Suppressor macrophage treated with lipopolysaccharide for 4 hours (primary cell): ENCODE measurements at regions not wholly inside any gene's neighbourhood (a gene's known extent, or its start where the extent isn't known, plus 50 kb on each side); places are given as distances from the start of the nearest gene placed in this dataset.
"Not testable (repeated sequence)": the region's sequence is repeated elsewhere in the genome, so short reads cannot be mapped to it uniquely, and the experiment has no call there.

ENCODE experiments used
- DNase-seq: peaks from one replicate; pipeline ENCODE4 v3.0.0-alpha.2; 2020

DNA sequence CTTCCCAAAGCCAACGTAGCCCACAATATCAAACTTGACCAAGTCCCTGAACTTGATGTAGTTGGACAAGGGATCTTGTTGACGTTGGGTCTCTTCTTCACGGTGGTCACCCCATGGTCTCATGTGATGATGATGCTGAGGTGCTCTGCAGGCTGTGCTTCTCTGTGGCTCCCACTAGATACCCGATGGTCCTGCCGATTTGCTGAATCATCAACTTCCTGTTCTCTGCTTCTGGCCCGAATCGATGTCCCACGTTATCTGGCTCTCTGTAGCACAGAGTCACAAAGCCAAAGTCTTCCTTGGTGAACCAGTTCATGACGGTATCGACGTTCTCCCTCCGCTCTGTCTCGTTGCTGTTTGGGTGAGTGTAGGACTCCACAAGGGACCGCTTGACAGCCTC is 201.0 kb downstream of the ADRA2C start:
- DNase-seq: not testable (repeated sequence)

- not testable (repeated sequence) for DNase-seq
Measured at GRCh38 chr4:3972626-3973025, 206.4 kb downstream of the ADRA2C start.

- DNase-seq: not testable (repeated sequence)
Measured at GRCh38 chr4:3973581-3974200, 207.5 kb downstream of the ADRA2C start.

DNA sequence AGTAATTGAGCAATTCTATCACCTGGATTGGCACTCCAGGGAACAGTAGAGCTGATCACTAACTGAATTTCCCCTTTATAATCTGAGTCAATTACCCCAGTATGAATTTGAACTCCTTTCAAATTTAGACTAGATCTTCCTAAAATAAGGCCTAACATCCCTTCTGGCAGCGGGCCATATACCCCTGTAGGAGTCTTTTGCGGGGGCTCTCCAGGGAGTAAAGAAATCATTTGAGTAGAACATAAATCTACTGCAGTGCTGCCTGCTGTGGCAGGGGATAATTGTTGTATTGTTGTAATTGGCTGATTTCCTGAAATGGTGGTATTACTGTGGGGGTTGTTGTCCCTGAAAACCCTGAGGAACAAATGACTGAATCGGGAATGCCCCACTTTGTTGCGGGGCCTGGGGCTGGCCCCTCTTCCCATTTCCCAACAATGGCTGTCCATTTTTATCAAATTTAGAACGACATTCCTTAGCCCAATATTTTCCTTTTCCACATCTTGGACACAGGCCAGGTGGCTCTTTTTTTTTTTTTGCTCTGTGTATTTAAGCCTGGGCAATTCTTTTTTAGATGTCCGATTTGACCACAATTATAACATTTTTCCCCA is 217.4 kb downstream of the ADRA2C start:
- not testable (repeated sequence) for DNase-seq

DNA sequence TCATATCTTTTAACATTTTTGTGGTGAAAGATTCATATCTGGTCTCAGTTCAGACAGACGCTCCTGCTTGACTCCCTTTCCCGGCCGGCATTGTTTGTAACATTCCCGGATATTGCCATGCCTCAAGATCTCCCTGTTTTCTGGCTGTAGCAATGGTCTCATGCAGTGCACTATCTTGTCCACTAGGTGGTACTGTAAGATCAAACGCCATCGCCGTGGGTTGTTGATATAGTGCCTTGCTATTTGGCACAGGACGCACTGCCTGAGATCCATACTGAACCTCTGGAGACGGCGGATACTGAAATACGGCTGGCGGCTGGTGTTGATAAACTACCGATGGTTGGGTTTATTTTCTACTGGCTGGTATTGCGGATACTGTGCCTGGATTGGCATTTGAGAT is 218.6 kb downstream of the ADRA2C start:
- DNase-seq: not testable (repeated sequence)

DNA sequence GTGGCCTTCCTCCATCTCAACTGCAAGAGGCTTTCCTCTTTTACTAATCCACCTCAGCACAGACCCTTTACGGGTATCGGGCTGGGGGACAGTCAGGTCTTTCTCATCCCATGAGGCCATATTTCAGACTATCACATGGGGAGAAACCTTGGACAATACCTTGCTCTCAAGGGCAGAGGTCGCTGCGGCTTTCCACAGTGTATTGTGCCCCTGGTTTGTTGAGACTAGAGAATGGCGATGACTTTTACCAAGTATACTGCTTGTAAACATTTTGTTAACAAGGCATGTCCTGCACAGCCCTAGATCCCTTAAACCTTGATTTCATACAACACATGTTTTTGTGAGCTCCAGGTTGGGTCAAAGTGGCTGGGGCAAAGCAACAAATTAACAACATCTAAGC is 220.2 kb downstream of the ADRA2C start:
- DNase-seq: not testable (repeated sequence)

DNA sequence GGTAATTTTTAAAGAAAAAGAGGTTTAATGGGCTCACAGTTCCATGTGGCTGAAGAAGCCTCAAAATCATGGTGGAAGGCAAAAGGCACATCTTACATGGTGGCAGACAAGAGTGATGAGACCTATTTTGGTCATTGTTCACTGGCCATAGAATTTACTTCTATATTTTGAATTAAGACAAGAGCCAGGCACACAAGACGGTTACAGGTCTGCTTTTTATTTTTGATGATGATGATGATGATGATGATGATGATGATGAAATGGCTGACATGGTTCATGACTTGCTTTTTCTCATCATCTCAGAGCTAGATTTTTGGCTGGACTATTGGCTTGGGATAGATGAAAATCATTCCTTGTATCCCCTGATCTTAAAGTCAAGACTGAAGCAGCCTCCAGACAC is 229.3 kb downstream of the OTOP1 start:
- not testable (repeated sequence) for DNase-seq

- not testable (repeated sequence) for DNase-seq
Measured at GRCh38 chr4:4004036-4004435, 222.7 kb downstream of the OTOP1 start.

DNA sequence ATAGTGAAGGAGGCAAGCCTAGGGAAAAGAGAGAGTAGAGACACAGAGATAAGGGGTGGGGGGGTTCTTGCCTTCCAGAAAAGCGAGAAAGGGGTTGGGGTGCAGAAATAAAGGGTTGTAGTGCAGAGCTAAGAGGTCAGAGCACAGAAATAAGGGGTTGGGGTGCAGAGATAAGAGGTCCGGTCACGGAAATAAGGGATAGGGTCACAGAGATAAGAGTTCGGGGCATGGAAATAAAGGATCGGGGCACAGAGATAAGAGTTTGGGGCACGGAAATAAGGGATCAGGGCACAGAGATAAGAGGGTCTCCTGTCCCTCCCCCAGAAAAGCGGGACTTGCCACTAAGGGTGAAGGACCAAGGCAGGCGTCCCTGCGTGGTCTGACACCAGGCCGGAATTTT is 222.0 kb downstream of the OTOP1 start:
- DNase-seq: not testable (repeated sequence)

DNA sequence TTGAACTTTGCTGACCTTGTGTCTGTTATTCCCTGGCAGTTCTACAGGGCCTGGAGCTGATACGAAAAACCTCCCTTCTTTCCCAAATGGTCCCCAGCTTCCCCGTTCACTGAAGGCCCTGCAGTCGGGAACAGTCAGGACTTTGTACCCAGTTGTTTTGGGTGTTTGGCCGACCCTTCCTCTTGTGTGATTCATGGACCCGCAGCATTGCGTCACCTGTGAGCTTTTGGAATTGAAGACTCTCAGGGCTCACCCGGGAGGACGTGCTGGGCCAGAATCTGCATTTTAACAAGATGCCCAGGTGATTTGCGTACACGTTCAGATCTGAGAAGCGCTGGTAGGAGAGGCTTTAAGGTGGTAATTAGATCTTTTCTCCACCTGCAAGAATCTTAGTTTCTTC is 220.4 kb downstream of the OTOP1 start:
- DNase-seq: not testable (repeated sequence)

DNA sequence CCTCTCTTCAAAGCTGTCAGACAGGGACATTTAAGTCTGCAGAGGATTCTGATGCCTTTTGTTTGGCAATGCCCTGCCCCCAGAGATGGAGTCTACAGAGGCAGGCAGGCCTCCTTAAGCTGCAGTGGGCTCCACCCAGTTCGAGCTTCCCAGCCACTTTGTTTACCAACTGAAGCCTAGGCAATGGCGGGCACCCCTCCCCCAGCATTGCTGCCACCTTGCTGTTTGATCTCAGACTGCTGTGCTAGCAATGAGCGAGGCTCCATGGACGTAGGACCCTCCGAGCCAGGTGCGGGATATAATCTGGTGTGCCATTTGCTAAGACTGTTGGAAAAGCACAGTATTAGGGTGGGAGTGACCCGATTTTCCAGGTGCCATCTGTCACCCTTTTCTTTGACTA is 207.7 kb downstream of the OTOP1 start:
- not testable (repeated sequence) for DNase-seq

GRCh38 chr4:4021161-4021560 is 205.6 kb downstream of the OTOP1 start:
- not testable (repeated sequence) for DNase-seq

GRCh38 chr4:4026708-4027107 is 200.0 kb downstream of the OTOP1 start:
- DNase-seq: not testable (repeated sequence)

GRCh38 chr4:4028752-4029151 is 198.0 kb downstream of the OTOP1 start:
- not testable (repeated sequence) for DNase-seq

DNA sequence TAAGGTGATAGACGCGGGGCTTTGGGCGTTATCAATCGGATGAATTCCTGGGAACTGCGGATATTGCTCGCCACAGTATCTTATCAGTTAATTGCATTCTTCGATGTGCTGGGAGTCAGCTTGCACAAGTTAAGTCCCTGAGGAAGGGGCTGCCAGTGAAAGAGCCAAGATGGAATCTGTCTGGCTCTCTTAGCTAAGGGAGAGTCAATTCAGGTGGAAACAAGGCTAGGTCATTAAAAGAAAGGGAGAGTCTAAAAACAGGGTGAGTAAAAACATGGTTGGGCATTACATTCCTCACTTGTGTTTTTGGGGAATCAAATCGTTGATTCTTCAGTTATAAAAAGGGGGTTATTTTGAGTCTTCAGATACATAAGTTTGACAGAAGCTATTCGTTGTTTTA is 196.2 kb downstream of the OTOP1 start:
- DNase-seq: not testable (repeated sequence)

- not testable (repeated sequence) for DNase-seq
Measured at GRCh38 chr4:4031446-4032135, 195.1 kb downstream of the OTOP1 start.

DNA sequence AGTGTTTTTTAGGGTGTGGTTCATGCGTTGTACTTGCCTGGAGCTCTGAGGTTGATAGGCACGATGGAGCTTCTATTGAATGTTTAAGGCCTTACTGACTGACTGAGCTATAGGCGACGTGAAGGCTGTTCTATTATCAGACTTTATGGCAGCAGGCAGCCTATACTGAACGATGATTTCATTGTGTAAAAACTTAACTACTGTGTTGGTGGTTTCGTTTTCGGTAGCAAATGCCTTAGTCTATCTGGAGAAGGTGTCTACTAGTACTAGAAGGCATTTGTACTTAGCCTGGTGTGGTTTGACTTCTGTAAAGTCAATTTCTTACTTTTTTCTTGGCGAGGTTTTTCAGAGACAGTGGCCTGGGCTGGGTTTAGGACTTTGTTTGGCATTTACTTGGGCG is 194.4 kb downstream of the OTOP1 start:
- DNase-seq: not testable (repeated sequence)

GRCh38 chr4:4032801-4033605 is 193.7 kb downstream of the OTOP1 start:
- not testable (repeated sequence) for DNase-seq

DNA sequence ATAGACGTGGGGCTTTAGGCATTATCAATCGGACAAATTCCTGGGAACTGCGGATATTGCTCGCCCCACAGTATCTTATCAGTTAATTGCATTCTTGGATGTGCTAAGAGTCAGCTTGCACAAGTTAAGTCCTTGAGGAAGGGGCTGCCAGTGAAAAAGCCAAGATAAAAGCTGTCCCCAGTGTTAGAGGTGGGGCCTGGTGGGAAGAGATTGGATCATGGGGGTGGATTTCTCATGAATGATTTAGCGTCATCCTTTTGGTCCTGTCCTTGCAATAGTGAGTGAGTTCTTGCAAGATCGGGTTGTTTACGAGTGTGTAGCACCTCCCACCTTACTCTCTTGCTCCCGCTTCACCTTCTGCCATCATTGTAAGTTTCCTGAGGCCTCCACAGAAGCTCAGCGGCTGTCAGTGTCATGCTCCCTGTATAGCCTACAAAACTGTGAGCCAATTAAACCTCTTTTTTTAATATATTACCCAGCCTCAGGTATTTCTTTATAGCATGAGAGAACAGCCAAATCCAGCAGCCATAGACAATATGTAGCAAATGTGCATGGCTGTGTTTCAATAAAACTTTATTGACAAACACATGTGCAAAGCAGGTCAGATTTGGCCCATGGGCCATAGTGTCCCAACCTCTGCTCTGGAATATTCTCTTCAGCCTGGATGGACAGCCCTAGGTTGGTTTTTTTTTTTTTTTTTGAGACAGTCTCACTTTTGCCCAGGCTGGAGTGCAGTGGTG is 189.2 kb downstream of the OTOP1 start:
- not testable (repeated sequence) for DNase-seq

DNA sequence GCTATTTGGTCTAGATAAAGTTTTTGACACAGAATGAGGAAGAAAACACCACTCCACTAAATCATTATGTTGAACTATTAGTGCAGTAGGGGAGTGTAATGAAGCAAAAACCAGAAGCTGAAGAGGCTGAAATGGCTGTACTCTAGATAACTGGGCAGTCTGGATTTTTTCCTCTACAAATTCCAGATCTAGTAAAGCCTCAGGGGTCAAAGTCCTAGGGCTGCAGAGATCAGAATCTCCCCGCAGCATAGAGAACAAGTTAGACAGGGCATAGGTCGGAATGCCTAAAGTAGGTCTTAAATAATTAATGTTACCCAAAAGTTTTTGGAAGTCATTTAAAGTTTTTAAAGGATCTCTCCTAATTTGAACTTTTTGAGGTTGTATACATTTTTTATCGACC is 180.9 kb downstream of the OTOP1 start:
- not testable (repeated sequence) for DNase-seq

DNA sequence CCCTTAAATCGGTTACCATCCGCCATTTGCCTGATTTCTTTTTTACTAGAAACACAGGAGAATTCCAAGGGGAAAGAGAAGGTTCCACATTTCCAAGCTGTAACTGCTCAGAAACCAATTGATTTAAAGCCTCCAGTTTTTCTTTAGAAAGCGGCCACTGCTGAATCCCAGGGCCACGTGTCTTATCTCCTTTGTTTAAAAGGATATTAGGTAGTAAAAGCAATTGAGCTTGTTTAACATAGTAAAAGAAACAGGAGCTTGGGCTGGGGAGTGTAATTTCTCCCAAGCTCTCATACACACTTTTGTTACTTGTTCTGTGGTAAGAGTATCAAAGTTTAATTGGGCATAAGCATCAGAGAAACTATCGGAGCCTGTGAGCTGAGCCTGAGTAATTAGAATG is 180.0 kb downstream of the OTOP1 start:
- not testable (repeated sequence) for DNase-seq

DNA sequence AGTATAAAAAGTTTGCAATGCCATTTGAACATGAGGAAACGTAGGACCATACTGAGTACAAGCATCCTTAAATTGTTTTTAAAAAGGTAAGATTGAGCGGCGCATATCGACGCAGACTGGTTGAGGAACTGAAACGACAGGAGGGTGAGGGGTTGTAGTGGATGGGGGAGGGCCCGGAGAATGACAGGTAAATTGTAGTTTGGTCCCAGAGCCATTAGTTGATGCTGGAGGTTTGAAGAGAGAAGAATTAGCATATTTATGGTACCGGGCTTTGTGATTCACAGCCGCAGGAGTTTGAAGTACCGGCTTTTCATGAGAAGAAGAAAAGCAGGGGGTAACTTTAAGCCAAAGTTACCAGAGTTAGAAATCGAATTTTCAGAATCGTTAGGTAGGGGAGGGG is 179.5 kb downstream of the OTOP1 start:
- not testable (repeated sequence) for DNase-seq
